ENCODE measurements at regions not wholly inside any gene's neighbourhood (a gene's known extent, or its start where the extent isn't known, plus 50 kb on each side); places are given as distances from the start of the nearest gene placed in this dataset.

DNA sequence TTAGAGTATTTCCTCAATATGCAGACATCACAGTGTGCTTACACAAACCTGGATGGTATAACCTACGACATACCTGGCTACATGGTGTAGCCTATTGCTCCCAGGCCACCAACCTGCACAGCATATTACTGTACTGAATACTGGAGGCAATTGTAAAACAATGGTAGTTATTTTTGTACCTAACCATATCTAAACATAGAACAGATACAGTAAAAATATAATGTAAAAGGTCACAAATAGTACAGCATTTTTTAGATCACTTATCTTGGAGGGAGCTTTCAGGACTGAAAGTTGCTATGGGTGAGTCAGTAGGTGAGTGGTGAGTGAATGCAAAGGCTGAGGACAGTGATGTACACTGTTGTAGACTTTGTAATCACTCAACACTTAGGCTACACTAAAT, 492.3 kb downstream of the MRPL39 start:
- DNase-seq, result no peak

DNA sequence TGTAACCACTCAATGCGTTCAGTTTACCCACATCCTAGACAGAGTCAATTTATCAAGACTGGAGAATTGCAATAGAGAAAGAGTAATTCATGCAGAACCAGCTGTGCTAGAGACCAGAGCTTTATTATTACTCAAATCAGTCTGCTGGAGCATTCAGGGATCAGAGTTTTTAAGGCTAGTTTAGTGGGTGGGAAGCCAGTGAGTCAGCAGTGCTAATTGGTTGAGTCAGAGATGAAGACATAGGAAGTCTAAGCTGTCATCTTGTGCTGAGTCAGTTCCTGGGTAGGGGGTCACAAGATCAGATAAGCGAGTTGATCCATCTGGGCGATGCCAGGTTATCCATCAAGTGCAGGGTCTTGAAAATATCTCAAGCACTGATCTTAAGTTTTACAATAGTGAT, 499.6 kb downstream of the MRPL39 start:
- no peak for DNase-seq

DNA sequence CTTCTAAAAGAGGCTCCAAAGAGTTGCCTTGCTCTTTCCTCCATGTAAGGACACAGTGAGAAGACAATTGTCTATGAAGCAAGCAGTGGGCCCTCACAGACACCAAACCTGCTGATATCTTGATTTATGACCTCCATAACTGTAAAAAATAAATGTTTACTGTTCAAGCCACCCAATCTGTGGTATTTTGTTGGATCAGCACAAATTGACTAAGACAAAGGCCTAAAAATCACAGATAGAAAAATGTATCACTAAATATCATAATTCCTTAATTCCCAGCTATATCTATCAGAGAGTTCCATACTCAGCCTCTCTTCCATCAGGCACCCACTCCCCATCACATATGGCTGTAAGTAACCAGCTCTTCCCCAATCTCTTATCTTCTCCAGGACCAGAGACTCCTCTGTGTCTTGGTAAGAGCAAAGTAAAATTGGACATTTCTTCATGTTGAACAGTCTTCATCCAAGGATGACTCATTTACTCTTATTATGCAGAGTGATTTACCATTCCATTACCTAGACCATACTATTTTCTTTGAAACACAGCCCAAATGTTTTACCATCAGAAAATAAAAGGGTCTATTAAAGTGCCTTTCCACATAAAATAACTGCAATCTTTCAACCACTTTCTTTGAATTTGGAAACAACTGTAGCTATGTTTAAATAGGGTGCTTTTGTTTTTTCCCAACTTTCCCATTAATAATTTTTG, 503.6 kb downstream of the MRPL39 start:
- no peak for DNase-seq

DNA sequence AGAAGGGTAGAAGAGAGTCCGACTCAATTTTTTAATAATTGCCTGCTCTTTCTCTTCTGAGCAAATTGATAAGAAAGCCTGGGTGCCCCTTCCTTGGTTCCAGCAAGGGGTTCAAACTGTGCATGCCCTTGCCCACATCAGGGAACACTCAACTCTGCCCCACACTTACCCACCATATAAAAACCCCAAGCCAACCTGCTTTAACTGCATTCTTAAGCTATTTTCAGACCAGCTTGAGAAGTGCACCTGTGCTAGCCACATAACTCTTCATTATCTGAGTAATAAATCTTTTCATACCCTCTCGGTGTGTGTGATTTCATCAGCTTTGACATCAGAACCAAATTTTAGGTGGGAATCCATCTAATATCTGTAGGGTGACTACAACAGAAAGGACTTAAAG, 509.6 kb downstream of the MRPL39 start:
- DNase-seq, result no peak

DNA sequence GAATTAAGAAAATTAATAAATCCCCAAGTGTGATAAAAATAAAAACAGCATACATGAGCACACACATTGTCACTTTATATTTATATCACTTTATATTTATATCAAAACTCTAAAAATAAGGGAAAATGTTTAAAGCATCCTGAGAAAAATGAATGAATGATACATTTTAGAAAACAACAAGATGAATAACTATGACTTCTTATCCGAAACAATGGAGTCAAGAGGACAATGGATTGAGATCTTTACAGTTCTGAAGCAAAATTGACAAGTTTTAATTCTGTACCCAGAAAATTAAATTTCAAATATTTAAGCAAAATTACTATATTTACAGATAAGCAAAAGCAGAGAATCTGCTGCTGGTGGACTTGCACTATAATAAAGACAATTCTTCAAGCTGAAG, 512.6 kb downstream of the MRPL39 start:
- DNase-seq, result no peak

DNA sequence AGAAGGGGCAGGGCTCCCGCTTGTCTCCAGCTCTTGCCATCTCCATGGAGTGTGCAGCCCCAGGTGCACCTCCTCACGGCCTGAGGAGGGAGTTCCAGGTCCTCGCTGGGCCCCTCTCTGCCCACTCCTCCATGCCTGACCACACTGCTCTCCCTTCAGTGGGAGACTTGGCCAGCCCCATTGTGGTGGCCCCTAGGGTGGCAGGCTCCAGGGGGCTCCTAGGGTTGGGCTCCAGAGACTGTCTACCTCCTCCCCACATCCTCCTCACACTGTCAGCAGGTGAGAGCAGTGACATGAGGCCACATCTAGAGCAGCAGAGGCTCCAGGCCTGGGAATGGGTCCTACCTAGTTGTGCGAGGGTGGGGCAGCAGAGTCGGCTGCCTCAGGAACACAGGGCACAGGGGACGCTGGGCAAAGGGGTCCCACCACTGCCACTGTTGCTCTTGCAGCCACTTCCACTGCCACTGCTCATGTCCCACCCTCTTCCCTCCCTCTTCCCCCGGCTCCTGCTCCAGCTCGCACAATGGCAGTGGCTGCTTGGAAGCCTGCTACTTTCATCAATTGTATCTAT, 514.8 kb downstream of the MRPL39 start:
- no peak for DNase-seq

DNA sequence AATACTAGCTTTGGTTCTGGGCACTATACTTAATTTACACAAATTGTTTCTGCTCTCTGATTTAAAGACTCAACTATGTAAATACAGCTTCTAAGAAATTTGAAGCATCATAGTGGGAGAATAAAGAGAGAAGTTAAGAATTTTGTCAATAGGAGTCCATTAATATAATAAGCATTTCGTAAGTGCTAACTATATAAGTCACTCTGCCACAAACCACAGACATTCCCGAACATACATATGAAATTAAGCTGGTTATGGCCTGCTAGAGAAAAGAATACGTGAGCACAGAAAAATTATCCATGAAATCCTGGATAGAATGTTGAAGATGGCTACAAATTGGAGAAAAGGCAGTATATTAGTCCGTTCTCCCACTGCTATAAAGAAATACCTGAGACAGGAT, 526.2 kb downstream of the MRPL39 start:
- DNase-seq, result no peak

DNA sequence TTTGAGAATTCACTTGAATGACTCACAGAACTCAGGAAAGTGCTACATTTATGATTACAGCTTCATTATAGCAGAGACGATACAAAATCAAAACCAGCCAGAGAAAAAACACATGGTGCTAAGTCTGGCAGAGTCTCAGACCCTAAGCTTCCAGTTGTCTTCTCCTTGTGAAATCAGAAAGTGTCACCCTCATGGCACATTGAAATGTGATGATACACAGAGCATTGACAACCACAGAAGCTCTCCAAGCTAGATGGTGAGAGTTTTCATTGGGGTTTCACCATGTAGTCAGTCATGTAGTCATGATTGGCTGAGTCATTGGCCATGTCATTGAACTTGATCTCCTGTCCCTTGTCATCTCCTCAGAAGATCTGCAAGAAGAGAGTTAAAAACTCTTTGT, 526.6 kb downstream of the MRPL39 start:
- no peak for DNase-seq

DNA sequence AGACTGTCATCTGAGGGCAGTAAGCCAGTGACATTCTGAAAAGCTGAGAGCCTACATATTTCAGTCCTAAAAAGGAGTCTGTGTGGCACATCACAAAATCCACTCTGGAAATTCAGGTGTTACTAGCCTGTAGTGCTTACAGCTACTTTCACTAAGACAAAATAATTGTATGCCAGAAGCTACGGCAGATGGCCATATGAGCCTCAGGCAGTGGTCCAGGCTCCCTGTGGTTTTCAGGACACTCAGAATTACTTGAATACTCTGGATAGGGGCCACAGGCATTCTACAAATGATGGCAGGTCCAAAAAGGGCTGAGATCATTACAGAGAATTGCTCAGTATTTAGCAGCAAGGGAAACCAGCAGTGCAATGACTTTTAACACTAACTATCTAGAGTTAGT, 527.1 kb downstream of the MRPL39 start:
- DNase-seq, result no peak

DNA sequence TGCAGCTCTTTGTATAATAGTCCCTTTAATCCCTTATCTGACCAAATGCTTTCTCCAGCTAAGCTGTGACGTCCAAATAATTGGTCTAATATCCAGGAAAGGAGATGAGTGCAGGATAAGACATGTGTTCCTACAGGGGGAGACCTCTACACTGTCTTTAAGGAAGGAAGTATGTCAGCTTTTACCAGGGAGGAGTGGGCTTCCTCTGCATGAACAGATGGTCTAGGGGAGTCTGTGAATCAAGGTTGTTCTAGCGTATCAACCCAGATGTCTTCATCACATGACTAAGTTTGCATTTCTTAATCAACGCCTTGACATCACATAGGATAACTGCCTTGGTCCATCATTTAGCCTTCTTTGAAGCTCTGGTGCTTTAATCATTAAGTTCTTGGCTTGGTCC, 528.2 kb downstream of the MRPL39 start:
- no peak for DNase-seq

DNA sequence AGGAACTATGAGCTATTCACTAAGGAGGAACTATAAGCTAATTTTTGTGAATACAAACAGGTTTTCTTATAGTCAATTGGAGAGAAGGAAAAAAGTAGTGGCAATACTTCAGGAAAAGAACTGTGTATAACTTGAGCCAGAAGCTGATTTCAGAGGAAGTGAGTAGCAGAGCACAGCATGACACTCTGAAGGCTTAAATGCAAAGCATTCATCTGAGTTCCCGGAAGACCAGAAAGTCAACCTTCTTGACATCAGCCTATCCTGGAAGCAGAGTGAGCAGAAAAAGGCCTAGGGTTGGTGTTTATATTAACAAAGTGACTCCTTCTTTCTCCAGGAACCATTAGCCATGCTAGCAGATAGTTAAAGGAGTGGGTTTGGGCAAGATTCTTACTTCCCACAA, 545.2 kb downstream of the MRPL39 start:
- DNase-seq, result no peak

DNA sequence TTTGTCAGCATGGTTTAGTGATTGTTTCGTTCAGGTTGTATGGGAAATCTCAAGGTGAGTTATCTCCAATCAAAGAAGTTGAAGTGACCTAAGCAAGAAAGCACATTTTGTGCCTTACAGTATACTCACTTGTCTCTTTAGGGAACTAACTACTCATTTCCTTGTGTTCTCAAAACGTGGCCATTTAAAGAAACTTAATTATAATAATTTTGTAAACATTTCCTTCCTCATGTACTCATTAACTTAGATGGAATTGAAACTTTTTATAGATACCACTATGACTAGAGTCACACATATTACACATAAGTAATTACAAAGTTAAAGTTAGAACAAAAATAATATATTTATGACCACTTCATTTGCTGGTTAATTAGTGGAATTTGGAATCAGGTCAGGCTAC, 552.6 kb downstream of the MRPL39 start:
- no peak for DNase-seq

DNA sequence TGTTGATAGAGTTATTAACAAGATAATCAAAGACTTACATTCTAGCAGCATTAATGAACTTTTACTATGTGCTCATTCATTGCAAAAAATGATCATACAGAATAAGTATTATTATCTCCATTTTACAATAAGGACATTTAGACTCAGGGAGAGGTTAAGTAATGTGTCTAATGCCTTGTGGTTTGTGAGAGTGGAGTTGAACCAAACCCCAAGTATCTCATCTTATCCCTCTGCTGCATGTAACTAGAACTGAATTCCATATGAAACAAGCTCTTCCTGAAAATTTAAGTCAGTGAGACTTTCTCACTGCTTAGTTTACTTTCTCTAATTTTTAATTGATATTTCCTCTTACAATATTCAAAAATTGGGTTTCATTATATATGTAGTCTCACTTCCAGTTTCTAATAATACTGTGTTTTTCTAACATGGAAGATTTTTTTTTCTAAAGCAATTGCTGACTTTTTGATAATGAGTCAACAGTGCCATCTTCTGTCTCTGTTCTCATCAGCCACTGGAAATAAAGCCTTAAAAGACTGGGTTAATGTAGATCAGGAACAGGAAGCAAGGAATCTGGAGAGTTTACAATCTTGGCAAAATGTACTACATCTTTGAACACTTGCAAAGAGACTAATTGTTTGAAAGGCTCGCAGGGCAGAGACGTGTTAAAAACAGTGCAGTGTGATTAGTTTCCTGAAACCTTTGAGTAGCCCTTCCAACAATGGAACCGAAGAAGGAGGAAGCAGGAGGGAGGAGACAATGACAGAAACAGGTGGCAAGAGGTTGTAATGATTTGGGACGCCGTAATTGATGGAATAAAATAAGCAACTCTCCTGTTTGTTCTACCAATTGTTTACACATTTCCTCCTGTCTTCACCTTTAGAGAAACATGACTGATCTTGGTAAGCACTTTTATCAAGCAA, 567.6 kb downstream of the MRPL39 start:
- peak; percentile 16 for DNase-seq

DNA sequence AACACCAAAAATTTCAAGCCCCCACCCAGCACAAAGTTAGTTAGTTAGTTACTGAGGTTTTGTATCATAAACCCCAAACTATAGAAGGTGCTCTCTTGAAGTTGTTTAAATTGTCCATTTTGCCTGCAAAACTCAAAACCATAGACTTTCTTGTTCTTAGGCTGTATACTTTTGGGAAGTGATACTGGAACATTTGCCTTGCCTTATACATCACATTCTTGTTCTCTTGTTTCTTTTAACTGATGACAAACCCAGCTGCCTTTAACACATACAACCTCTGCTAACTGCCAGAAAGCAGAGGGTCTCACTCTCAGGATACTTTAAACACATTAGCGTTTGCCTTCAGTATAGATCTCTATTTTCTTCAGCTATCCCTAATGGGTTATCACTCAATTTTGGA, 570.5 kb downstream of the MRPL39 start:
- no peak for DNase-seq

DNA sequence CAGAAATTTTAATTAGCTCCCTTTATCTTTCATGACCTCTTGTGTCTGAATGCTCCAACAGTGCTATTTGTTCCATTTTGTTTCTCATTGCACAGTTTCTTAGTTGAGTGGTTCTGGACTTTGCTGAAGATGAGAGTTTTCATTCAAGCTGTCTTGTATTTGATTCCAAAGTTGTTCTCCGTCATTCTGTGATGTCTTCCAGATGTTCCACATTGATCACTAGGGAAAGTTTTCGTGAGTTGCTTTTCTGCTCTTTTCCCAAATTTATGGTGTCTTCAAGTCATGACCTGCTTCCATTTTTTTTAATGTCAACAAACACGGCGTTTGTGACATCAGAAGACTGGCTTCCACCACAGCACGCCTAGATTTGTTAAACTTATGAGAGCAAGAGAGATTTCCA, 575.5 kb downstream of the MRPL39 start:
- DNase-seq, result no peak

DNA sequence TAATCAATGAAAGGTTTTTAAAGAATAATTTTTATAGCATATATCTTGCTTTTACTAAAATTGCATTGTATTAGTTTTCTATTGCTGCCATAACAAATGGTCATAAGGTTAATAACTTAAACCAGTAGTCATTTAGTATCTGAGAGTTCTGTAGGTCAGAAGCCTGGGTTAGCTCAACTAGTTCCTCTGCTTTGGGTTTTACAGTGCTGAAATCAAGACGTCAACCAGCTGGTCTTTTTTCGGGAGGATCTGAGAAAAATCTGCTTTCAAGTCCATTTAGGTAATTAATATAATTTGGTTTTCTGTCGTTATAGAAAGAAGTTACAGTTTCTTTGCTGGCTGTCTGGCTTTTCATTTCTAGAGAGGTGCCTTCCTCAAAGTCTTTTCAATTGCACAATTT, 577.7 kb downstream of the MRPL39 start:
- DNase-seq, result no peak

DNA sequence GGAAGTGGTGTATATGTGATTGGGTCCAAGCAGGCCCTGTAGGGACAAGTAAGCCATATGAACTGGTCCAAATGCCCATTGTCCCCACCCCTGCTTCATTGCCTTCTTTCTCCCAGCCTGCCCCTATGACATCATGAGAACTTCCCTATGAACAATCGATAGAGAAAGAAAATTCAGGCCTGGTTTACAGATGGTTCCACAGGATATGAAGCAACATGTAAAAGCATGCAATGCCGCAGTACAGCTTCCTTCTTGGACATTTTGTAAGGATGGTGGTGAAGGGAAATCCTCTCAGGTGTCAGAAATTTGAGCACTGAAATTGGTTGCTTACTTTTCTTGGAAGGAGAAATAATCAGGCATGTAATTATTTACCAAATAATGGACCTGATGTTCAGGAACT, 581.7 kb downstream of the MRPL39 start:
- DNase-seq, result no peak

DNA sequence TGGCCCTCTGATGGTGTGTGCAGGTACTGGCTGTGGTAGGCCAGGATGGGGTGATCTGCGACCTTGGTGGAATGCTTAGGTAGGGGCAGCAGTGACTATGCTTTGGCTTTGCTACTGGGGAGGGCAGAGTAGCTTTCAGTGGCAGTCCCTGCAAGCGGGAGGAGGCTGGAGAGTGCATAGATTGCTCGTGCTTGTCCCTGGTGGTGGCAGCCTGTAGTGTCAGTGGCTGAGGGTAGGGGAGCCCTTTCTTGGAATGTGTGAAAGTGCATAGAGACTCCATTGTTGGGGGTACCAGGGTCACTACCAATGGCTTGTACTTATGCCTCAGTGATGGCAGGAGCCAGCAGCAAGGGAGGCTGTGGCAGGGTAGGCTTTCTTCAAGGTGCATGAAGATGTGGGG, 582.6 kb downstream of the MRPL39 start:
- DNase-seq, result no peak

DNA sequence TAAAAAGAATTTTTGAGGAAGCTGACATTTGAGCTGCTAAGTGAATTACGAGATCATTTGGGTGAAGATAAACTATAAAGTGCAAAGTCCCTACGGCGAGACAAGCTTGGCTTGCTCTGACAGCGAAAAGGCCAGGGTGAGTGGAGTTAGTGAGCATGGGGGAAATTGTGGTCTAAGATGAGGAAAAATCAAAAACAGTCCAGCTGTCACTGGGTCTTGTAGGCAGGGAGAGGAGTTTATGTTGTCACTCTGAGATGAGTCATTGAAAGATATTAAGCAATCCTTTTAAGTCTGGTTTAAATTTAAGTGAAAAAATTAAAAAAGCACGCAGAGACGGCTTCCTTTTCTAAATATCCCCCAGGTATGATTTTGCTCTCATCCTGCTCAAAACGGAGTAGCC, 601.9 kb downstream of the MRPL39 start:
- no peak for DNase-seq

DNA sequence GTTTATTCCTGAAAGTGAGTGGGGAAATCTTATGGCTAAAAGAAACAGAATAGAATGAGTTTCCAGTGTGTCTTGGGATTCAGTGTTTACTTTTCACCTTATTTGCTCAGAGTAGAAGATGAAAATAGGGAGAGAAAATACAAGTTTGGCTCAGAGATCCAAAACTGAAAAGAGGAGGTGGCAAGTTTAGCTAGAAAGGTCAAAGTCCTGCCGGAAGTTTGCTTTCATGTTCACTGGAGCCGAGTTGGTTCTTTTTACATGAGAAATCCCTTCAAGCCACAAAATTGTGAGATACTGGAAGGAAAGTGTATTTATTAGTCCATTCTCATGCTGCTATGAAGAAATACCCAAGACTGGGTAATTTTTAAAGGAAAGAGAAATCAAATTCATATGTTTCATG, 604.6 kb downstream of the MRPL39 start:
- DNase-seq, result no peak

DNA sequence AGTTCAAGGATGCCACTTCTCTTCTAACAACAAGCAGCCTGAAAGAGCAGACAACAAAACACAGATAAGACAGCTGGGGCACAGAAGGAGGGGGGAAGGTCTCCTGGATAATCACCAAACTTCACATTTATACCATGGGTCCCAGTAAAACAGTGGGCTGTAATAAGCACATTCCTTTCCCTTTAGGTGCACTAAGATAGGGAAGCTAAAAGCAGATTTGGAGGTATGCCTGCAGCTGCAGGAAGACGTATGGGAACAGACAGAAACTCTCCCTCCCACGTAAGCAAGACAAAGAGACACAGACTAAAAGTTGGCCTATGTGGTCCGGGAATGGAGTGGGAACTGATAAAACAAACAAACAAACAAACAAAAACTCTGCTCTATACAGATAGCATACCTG, 612.1 kb downstream of the MRPL39 start:
- DNase-seq, result no peak

DNA sequence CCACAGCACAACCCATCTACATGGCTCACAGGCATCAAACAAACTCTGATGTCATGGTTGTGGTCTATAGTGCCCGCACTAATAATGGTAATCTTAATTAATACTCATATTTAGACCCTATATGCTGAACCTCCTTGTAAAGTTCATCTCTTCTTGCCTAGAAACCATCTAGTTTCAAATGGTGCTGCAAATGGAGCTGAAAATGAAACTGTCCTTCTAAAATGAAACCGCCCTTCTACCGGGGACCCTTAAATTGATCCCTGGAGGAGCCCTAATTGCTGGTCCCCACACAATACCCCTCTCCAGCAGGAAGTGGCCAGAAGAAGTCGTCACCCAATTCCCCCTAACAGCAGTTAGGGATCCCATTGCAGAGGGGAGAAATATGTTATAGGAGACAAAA, 612.6 kb downstream of the MRPL39 start:
- DNase-seq, result no peak

DNA sequence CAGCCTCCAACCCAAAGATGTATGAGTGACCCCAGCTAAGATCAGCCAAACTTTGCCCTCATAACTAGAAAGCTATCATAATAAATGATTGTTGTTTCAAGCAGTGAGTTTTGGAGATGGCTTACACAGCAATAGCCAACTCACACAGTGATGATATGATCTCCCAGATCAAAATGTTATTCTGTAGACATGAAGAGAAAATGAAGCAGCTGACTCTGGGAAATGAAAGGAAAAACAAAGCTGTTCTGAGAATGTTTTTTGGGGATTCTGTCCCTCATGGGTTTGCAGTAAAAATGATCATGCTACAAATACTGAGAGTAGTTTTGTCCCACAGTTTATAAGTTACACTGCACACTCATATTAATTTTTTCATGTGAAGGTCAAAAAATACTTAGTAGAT, 617.8 kb downstream of the MRPL39 start:
- no peak for DNase-seq

DNA sequence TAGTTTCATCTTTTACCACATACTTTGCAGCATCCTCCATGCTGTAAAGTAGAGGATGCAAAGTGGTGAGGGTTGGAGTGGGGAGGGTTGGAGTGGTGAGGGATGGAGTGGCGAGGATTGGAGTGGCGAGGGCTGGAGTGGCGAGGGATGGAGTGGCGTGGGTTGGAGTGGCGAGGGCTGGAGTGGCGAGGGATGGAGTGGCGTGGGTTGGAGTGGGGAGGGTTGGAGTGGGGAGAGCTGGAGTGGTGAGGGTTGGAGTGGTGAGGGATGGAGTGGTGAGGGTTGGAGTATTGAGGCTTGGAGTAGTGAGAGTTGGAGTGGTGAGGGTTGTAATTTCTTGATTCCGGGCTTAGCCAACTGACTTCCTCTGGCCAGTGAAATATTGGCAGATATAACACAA, 618.3 kb downstream of the MRPL39 start:
- no peak for DNase-seq
